HG02678 (cell line): ENCODE measurements at regions not wholly inside any gene's neighbourhood (a gene's known extent, or its start where the extent isn't known, plus 50 kb on each side); places are given as distances from the start of the nearest gene placed in this dataset.
"Not testable (repeated sequence)": the region's sequence is repeated elsewhere in the genome, so short reads cannot be mapped to it uniquely, and the experiment has no call there.

ENCODE experiments used
- ATAC-seq: cut with Tn5 transposase; IDR thresholded peaks from one replicate; pipeline ENCODE4 v1.9.1; 2021; ENCODE audit warnings: mild to moderate bottlenecking, moderate library complexity; ENCODE audit not compliant: unreplicated experiment

DNA sequence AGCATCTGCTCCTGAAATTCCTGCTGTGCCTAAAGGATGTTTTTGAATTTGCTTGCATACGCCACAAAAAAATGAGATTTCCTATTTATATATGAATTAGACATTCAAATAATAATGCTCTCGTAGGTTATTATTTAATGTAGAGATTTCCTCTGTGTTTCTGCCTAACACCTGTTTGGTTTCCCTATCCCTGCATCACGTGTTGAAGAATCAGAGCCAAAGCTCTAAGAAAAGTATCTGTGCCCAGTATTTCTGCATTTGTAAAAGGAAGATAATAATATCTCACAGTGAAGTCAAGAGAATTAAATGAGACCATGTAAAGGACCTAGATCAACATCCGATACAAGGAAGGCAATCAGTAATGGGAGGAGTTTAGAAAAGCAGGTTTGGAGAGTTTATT lies 179.5 kb downstream of the HNRNPD start:
- ATAC-seq: no peak

DNA sequence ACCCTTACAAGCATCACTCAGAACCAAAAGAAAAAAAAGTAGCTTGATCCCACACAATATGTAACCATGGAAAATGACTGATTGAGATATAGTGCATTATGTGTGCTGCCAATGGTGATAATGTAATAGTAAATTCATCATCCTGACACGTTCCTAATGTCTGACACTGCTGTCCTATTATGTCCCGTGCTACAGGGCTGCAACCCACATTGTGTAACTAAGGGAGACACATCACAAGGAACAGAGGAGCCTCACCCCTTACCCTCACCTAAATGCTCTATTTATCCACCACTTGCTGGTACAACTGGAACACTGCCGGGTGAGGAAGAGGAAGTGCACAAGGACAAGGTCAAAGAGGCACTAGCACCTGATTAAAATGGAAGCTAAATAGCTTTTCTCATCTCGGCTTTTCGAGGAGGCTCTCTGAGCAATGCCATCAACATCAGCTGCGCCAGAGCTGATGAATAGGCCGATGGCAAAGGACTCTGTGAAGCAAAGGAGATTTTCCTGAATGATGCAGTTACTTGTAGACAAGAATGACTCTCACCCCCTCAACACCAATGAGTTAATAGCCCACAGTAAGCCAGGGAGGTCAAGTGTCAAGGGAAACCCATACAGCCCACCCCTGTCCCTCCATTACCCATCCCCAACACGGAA lies 181.6 kb downstream of the HNRNPD start:
- ATAC-seq: no peak

DNA sequence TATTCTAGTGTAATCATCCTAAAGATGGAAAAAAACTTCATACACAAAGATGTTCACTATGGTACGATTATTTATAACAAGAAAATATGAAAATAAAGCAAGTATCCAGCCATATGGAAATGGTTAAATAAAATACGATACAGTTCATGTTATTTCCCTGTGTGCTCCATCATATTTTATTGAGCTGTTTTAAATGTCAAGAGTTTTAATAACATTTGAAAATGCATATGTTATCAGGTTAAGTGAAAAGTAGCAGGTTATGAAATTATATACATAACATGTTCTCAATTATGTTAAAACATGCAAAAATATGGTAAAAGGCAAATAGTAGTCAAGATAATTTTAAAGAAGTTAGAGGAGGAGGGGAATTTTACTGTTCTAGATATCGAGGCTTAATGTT lies 192.0 kb downstream of the HNRNPD start:
- ATAC-seq: no peak

DNA sequence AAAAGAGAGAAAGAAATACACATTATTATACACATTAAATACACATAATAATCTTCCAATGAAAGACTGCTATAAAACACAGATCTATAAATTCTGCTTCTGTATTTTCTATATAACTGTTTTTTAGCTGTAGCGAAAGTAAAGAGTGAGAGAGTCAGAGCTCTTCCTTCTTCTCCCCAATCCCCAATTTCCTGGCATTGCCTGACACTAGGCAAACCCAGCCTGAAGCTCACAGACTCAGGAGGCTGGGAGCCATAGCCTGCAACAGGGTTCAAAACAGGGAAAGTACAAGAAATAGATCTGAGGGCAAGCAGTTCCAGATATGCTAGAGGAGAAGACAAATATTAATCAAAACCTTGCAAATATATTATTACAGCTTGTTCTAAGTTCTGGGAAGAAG lies 201.6 kb downstream of the HNRNPD start:
- ATAC-seq: no peak

DNA sequence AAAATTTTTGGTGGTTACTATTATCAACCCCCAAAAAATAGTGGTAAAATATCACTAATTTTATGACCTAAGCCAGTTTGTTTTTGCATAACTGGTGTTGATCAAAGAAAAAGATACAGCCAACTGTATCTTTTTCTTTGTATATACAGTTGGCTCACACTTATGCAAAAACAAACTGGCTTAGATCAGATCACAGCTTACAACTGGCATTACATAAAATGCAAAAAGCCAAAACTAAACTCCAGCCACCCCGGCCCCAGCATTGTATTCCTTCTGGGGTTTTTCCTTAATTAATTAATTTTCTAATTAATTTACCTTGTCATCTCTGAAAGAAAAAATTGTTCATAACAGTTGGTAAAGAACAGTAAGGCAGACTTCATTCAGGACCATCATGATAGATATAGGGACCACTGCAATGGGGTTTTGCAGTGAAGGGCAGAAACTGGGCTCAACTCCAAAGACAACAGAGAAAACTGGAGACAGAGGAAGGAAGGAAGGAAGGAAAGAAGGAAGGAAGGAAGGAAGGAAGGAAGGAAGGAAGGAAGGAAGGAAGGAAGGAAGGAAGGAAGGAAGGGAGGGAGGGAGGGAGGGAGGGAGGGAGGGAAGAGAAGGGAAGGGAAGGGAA lies 202.1 kb downstream of the HNRNPD start:
- ATAC-seq: no peak

DNA sequence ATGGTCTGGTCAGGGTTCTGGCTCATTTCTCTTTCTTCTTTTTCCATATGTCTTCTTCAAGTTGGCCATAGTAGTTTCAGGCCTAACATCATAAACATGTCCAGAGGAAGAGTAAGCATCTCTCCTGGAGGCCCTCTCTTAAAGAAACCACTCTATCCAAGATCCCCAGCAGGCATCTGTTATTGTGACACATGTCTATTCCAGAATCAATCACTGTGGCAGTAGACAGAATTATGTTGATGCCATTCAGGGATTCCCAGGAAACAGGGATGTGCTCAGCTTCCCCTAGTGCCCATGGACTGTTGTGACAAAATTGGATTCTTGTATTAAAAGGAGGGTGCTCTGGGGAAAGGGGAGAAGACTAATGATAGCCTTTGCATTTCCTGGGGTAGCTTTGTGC lies 224.0 kb downstream of the HNRNPD start:
- no peak for ATAC-seq

DNA sequence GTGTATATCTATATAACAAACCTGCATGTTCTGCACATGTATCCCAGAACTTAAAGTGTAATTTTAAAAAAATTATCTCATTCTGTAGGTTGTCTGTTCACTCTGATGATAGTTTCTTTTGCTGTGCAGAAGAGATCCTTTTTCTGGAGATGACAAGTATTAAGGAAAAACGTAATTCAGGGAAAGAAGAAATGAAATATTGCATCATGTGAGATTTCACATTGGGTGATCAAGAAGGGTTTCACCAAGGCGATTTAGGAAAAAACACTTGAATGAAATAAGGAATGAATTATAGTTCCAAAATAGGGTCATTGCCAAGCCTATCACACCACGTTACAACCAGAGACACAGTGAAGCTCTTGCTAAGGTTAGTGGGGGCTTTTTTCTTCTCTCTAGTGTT lies 227.9 kb downstream of the HNRNPD start:
- no peak for ATAC-seq

DNA sequence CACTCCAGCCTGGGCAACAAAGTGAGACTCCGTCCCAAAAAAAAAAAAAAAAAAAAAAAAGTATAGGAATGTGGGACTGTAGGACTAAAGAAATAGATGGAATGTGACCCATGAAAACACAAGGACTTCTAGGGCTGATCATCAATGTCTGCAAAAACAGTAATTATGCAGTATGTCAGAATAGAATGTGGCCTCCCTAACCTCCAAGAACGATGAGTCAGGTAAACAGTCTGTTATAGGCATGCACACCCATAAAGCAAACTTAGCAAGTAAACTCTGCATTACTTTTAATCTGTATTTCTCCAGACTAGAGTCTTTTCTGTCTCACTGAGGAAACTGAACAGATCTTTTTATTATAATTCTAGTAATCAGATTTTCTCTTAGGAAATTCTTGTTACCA lies 233.4 kb downstream of the HNRNPD start:
- ATAC-seq: no peak

DNA sequence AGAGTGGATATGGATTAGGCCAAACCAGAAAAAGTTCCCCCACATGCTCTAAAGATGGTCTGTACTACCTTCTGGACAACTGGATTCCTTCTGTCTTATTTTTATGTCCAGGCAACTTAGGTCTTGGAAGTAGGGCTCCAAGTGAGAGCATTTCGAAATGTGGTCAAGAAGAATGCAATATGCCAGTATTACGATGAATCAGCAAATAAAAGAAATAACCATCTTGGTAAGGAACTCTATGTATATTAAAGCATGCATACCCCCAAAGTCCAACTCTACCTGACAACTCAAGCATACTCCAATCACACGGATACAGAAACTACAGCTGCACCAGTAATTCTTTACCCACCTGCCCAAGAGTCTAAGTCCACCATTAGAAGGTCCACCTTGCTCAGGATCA lies 234.5 kb downstream of the HNRNPD start:
- no peak for ATAC-seq

DNA sequence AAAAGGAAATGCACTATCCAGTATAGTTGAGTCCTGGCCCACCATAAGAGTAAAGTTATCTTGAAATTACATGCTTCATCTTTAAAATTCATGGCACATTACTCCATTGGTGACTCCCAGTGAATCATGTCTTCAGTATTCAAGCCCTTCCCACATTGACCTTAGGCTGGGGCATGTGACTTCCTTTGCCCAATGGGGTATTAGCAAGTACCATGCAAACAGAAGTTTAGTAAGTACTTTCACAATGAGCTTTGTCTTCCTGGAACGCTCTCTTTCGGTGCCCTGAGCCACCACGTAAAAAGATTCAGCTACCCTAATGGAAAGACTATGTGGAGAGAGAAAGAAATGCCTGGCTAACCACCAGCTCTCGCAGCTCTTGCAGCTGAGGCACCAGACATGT lies 235.4 kb downstream of the HNRNPD start:
- ATAC-seq: no peak

DNA sequence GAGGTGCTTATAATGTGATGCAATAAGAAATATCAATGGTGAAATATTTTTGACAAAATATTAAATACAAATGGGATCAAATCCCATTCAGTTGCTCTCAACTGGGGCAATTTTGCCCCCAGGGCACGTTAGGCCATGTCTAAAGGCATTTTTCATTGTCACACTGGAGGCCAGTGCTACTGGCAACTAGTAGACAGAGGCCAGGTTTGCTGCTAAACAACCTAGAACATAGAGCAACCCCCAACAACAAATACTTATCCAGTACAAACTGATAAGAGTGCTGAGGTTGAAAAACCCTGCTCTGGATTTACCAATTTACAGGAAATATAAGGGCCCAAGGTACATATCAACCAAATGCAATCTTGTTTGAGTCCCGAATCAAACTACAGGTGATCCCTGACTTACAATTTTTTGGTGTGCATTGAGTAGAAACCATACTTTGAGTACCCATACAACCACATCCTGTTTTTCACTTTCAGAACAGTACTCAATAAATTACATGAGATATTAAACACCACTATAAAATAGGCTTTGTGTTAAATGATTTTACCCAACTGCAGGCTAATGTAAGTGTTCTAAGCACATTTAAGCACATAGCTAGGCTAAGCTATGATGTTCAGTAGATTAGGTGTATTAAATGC lies 237.5 kb downstream of the HNRNPD start:
- no peak for ATAC-seq

DNA sequence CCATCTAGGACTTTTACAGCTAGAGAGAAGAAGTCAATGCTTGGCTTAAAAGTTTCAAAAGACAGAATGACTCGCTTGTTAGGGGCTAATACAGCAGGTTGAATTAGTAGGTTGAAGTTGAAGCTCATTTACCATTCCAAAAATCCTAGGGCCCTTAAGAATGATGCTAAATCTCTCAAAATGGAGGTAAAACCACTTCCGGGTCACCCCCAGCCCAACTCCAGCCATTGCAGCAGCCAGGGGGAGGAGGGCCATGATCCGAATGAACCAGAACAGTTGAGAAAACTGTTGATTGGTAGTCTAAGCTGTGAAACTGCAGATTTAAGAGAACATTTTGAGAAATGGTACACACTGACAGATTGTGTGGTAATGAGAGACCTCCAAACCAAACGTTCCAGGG lies 245.4 kb downstream of the HNRNPD start:
- no peak for ATAC-seq

DNA sequence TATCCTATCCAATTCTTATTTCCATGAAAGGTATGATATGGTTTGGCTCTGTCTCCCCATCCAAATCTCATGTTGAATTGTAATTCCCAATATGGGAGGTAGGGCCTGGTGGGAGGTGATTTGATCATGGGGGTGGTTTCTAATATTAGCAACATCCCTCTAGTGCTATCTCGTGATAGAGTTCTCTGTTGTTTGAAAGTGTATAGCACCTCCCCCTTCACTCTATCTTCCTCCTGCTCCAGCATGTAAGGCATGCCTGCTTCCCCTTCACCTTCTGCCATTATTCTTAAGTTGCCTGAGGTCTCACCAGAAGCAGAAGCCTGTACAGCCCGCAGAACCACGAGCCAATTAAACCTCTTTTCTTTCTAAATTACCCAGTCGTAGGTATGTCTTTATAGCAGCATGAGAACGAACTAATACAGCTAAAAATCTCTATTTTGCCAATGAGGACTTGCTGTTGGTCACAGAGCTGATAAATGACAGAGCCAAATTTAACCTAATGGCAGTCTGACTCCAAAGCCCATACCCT lies 247.2 kb downstream of the HNRNPD start:
- ATAC-seq: no peak

DNA sequence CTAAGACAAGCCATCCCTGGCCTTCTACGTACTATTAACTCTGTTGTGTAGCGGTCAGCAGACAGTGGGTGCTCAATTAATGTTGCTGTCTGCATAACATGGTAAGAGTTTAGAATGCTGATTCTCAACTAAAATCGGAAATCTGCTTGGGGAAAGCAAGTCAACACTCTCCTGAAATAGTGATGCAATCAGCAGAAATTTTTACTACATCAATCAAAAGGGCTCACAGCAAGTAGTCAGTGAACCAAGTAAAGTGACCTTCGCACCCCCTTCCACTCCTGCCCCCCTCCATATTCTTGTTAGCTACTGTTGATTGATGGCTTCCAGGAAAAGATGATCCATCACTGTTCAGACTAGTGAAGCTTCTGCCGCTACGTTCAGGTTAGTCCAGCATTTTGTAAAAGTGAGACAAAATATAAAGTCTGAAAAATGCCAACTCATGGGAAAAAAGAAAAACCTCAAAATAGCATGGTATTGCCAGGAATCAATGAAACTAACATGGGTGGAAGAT lies 247.9 kb downstream of the HNRNPD start:
- ATAC-seq: no peak

DNA sequence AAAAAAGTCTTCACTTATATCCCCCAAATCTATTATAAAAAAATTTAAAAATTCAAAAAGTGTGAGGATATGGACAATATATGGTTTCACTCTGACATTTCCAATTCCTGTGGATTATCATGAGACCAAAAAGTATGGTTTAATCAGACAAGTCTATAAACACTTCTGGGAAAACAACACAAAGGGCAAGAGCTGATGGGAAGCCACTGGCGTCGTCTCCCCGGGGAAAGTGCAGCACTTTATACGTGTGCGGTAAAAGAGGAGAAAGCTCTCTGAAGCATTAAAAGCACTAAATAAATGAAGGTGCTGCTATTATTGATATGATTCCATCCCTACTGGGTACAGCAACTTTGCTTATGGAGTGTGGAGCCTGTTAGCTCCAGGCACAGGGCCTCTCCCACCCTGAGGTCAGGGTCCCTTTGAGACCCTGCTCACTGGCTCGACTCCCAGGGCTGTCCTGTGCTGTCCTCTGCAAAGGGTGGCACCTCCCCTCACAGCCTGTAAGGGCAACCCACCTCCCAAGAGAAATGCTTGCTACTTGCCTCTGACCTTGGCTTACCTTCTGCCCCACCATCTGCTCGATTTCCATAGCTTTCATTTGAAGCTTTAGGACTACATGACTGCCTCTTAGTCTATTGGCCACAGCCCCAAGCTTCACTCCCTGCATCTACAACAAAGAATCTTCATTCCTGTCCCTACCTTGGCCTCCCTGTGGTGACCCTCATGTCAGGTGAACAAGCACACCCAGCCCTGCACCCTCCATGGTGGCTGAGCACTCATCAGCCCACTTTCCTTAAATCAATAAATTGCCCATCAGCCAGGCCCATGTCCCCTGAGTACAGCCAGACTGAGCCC lies 248.6 kb downstream of the HNRNPD start:
- ATAC-seq: no peak

DNA sequence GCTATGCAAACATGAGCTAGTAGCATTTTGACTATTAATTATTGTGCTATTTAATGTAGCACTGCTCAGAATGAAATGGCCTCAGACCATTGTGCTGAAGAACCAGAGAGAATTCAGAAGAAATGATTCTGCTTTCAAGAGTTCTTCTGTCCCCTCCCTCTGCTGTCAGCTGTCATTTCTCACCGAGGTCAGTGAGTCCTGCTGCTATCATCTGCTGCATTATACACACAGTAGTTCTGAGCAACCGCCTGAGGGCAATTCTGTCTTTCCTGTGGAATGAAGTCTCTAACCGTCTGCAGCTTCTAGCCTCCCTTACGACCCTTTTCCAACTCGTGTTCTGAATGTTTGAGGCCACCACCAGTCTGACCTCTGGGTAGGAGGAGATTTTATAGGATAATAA lies 249.4 kb downstream of the HNRNPD start:
- no peak for ATAC-seq

DNA sequence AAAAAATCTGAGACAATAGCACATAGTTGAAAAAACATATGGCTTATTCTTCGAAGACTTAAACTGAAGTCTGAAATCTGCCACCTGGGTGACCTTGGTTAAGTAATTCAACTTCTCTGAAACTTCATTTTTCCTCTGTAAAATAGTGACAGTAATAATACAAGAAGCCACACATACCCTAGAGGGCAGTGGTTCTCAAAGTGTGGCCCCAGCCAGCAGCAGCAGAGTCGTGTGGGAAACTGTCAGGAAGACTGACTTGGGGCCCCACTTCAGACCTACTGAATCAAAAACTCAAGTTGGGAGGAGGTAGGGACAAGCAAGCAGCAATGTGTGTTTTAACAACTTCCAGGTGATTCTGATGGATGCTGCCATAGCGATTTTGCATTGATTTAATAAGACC lies 249.9 kb downstream of the HNRNPD start:
- ATAC-seq: no peak

DNA sequence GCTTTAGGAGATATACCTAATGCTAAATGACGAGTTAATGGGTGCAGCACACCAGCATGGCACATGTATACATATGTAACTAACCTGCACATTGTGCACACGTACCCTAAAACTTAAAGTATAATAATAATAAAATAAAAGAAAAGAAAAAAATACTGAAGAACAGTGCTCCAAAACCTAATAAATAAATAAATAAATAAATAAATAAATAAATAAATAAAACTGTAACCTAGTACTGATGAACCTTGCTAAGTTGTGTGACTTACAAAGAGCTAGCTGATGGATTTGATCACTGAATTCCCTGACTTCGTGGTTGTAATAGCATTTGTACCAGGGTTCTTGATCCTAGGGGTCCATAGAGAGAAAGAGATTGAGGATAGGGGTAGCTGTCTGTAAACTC lies 258.6 kb downstream of the HNRNPD start:
- not testable (repeated sequence) for ATAC-seq

DNA sequence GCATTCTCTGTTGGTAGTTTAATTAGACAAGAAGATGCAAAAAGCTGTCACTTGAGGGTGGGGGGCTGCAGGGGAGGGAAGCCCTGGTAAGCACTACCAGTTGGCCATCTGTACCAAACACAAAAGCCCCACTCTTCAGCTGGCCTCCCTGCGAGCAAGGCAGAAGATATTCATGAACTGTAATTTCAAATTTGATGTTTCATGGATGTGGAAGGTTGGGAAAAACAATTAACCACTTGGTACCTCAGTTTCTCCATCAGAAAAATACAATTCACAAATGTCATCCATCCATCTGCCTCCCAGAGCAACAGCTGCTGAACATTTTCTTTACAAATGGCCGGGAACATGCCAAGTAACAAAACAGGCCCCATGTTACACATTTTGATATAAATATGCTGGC lies 265.3 kb downstream of the HNRNPD start:
- ATAC-seq: no peak

DNA sequence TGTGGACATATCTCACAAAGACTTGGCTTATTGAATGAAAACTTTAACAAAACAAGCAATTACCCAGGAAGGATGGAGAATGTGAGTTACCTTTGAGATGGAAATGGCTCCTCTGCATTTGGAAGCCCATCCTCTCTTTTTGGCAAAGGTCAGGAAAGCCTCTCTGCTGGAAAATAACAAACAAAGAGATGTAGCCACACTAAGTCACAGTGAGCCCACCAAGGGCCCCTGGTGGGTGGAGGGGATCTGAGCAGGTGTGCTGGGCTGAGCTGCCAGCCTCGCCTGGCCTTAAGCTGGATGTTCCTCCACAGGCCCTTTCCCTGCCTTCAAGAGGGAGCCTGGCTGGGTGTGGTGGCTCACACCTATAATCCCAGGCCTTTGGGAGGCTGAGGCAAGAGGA lies 269.2 kb downstream of the HNRNPD start:
- ATAC-seq: no peak

DNA sequence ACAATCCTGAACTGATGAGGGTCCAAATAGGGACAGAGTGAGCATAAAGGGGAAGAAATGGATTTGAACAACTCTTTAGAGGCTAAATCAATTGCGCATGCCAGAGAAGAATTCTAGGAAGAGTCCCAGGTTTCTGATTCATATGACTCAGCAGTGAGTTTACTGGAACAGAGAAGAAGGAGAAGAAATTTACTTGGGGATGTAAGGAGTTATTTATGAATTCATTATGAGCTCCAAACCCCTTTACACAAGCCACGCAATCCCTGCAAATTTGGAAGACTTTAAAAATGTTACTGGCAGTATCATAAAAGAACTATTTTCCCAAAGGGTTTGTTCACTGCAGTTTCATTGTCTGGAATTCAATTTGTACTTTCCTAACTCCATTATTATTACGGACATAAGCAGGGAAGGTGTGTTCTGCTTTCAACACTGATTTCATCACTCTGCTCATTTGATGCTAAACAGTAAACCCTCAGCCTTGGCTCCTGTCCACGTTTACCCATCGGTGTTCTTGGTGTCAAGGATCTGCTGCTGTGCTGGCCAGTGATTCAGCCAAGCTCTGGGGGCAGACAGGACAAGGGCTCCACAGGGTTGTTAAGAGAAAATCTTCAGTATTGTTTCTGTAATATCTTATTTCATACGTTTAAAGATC lies 273.7 kb downstream of the HNRNPD start:
- no peak for ATAC-seq
